Activated CD4-positive, alpha-beta T cell treated with anti-CD3 and anti-CD28 coated beads for 36 hours (primary cell): ENCODE measurements at regions not wholly inside any gene's neighbourhood (a gene's known extent, or its start where the extent isn't known, plus 50 kb on each side); places are given as distances from the start of the nearest gene placed in this dataset.

Experiments
- ATAC-seq: fragments of 200-7000 bp; cut with Tn5 transposase; one replicate; pipeline ENCODE4 v1.10.0; 2021; ENCODE audit warnings: mild to moderate bottlenecking, moderate library complexity
- CTCF ChIA-PET: fragments of 350-600 bp; sonication (Branson Sonifier 250); formaldehyde crosslinking; loops from one replicate; lab custom pipeline; 2021; ENCODE audit warnings: antibody characterized with exemption; lab: Charles Lee
- POLR2A ChIA-PET: fragments of 350-600 bp; sonication (Branson Sonifier 250); formaldehyde crosslinking; loops from one replicate; lab custom pipeline; 2021; ENCODE audit warnings: antibody characterized with exemption, inconsistent platforms; lab: Charles Lee
- DNase-seq: peaks from one replicate; pipeline ENCODE4 v3.0.0-alpha.2; 2020
- H3K27ac Mint-ChIP-seq: one replicate; pipeline ENCODE4 v1.8.0; 2021; ENCODE audit warnings: mixed read lengths
- H3K27me3 Mint-ChIP-seq: one replicate; pipeline ENCODE4 v1.8.0; 2021; ENCODE audit warnings: mixed read lengths
- H3K36me3 Mint-ChIP-seq: one replicate; pipeline ENCODE4 v1.8.0; 2021; ENCODE audit warnings: low read depth, mixed read lengths
- H3K4me1 Mint-ChIP-seq: one replicate; pipeline ENCODE4 v1.8.0; 2021; ENCODE audit warnings: mixed read lengths
- H3K4me3 Mint-ChIP-seq: one replicate; pipeline ENCODE4 v1.8.0; 2021; ENCODE audit warnings: mild to moderate bottlenecking, moderate library complexity, mixed read lengths
- H3K9me3 Mint-ChIP-seq: one replicate; pipeline ENCODE4 v1.8.0; 2021; ENCODE audit warnings: low read depth, mixed read lengths
- intact Hi-C, 2 experiments: fragments of 100-400 bp; cut with DNase I in 1 of 2; cut with micrococcal nuclease in 1 of 2; formaldehyde crosslinking; loops; one replicate each; pipeline versions ENCODE4 v1.14.2 to v1.15.1; 2022 to 2024; cut with DNase I, micrococcal nuclease

DNA sequence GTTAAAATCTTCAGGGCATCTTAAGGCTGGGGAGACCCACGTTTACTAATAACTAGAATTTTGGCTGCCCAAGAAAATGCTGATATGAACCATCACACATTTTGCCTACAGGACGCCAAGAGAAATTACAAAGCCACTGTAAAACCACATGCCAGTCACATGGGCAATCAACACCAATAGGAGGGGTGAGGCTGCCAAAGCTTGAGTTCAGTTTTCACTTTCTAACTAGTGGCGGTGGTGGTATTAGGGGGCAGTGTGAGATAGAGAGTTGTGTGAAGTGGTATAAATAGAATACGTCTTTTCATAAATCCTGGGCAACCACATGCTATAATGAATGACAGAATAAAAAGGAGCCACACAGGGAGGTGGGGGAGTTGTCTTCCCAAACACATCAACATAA, 147.3 kb downstream of the WNT5A start:
- ChIA-PET CTCF (no interaction called here), POLR2A (no interaction called here)
- Mint-ChIP-seq H3K27ac (no peak overlapping the region), H3K27me3 (peaks cover 3% of the 10 kb centered on the region), H3K9me3 (no peaks in the 10 kb centered on the region), H3K36me3 (no peaks in the 10 kb centered on the region), H3K4me3 (no peak overlapping the region), H3K4me1 (no peaks in the 10 kb centered on the region)
- intact Hi-C loops: no loop called here
- ATAC-seq: no peak
- DNase-seq: no peak

GRCh38 chr3:55339390-55339789, 147.7 kb downstream of the WNT5A start:
- Mint-ChIP-seq H3K9me3 (no peaks in the 10 kb centered on the region), H3K4me1 (no peaks in the 10 kb centered on the region), H3K4me3 (no peak overlapping the region), H3K27me3 (peaks cover 3% of the 10 kb centered on the region), H3K36me3 (no peaks in the 10 kb centered on the region), H3K27ac (no peak overlapping the region)
- DNase-seq: no peak
- ATAC-seq: no peak
- POLR2A ChIA-PET: no interaction called here
- intact Hi-C loops: no loop called here
- CTCF ChIA-PET: no interaction called here

- ChIA-PET POLR2A (no interaction called here), CTCF (no interaction called here)
- Mint-ChIP-seq H3K4me3 (no peak overlapping the region), H3K27me3 (no peaks in the 10 kb centered on the region), H3K9me3 (no peaks in the 10 kb centered on the region), H3K27ac (no peak overlapping the region), H3K36me3 (no peaks in the 10 kb centered on the region), H3K4me1 (no peaks in the 10 kb centered on the region)
- DNase-seq (no peak), ATAC-seq (no peak)
- intact Hi-C loops: no loop called here
These were observed 149.4 kb downstream of the WNT5A start for GRCh38 chr3:55337641-55338180.

DNA sequence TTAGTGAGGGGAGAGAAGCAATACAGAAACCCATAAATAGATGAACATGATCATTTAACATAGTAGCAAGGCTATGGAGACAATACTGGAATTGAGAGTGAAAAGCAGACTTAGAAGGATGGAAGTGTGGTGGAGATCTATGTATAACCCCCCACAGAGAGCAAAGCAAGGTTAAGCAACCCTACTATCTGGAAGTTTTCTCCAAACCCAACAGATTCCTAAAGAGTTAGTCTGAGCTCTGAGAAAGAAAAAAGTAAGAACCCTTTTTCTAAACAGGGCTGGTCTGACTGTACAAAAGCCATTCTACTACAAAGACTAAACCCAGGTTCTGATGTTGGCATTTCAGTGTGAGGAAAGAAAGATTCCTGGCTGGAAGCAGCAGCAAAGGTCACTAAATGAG, 153.2 kb downstream of the WNT5A start:
- DNase-seq (no peak), ATAC-seq (no peak)
- Mint-ChIP-seq H3K9me3 (peaks cover 3% of the 10 kb centered on the region), H3K27ac (no peak overlapping the region), H3K4me1 (no peaks in the 10 kb centered on the region), H3K36me3 (no peaks in the 10 kb centered on the region), H3K27me3 (no peaks in the 10 kb centered on the region), H3K4me3 (no peak overlapping the region)
- ChIA-PET CTCF (no interaction called here), POLR2A (no interaction called here)
- intact Hi-C loops: no loop called here

GRCh38 chr3:55333046-55333445, 154.1 kb downstream of the WNT5A start:
- POLR2A ChIA-PET: no interaction called here
- CTCF ChIA-PET: no interaction called here
- intact Hi-C loops: no loop called here
- H3K27me3 Mint-ChIP-seq: no peaks in the 10 kb centered on the region
- H3K9me3 Mint-ChIP-seq: peaks cover 3% of the 10 kb centered on the region
- DNase-seq: no peak
- H3K36me3 Mint-ChIP-seq: no peaks in the 10 kb centered on the region
- H3K4me1 Mint-ChIP-seq: no peaks in the 10 kb centered on the region
- ATAC-seq: no peak
- H3K27ac Mint-ChIP-seq: no peak overlapping the region
- H3K4me3 Mint-ChIP-seq: no peak overlapping the region

DNA sequence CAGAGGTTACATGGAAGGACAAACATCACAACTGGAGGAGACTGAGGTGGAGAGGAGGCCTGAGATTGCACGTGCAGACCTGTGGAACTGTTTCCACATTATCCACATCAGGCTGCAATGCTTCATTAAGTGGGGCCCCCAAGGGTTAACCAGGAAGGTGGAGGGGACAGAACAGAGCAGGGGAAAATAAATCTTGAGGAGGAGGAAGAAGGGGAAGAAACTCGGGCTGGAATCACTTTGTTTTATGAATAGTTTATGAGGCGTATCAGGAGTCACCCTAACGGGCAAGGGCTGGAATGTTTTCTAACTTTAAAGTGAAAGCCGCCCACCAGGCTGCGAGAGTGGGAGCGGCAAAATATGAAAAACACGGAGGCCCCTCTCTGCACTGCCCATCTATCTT, 154.9 kb downstream of the WNT5A start:
- intact Hi-C loops: no loop called here
- Mint-ChIP-seq H3K4me1 (no peaks in the 10 kb centered on the region), H3K9me3 (peaks cover 3% of the 10 kb centered on the region)

DNA sequence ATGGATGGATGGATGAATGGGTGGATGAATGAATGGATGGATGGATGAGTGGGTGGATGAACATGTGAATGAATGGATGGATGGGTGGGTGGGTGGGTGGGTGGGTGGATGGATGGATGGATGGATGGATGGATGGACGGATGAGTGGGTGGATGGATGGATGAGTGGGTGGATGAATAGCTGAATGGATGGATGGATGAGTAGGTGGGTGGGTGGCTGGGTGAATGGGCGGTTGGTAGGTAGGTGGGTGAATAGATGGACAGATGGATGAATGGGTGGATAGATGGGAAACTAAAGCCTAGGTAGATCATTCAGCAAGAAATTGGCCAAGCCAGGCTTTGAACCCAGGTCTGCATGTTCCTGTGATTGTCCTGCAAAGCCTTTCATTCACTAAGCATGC, 155.6 kb downstream of the WNT5A start:
- CTCF ChIA-PET: no interaction called here
- Mint-ChIP-seq H3K9me3 (peaks cover 3% of the 10 kb centered on the region), H3K27ac (no peak overlapping the region), H3K36me3 (no peaks in the 10 kb centered on the region), H3K27me3 (peaks cover 2% of the 10 kb centered on the region), H3K4me3 (no peak overlapping the region), H3K4me1 (no peaks in the 10 kb centered on the region)
- intact Hi-C loops: no loop called here
- ATAC-seq (no peak), DNase-seq (no peak)
- POLR2A ChIA-PET: no interaction called here

More for the DNA sequence above, 154.9 kb downstream of the WNT5A start:
- POLR2A ChIA-PET: no interaction called here
- no peak overlapping the region for H3K27ac Mint-ChIP-seq
- ATAC-seq (no peak), DNase-seq (no peak)
- no peaks in the 10 kb centered on the region for H3K36me3 Mint-ChIP-seq
- no peak overlapping the region for H3K4me3 Mint-ChIP-seq
- no peaks in the 10 kb centered on the region for H3K27me3 Mint-ChIP-seq
- CTCF ChIA-PET: no interaction called here

- no peak overlapping the region for H3K4me3 Mint-ChIP-seq
- no peaks in the 10 kb centered on the region for H3K36me3 Mint-ChIP-seq
- ChIA-PET POLR2A (no interaction called here), CTCF (no interaction called here)
- peaks cover 2% of the 10 kb centered on the region for H3K27me3 Mint-ChIP-seq
- H3K4me1 Mint-ChIP-seq: no peaks in the 10 kb centered on the region
- H3K9me3 Mint-ChIP-seq: peaks cover 3% of the 10 kb centered on the region
- intact Hi-C loops: no loop called here
- H3K27ac Mint-ChIP-seq: no peak overlapping the region
- ATAC-seq: no peak
- no peak for DNase-seq
These were observed 156.3 kb downstream of the WNT5A start for GRCh38 chr3:55330756-55331155.

GRCh38 chr3:55330355-55330754, 156.8 kb downstream of the WNT5A start:
- Mint-ChIP-seq H3K4me3 (no peak overlapping the region), H3K4me1 (no peaks in the 10 kb centered on the region), H3K27me3 (peaks cover 2% of the 10 kb centered on the region), H3K27ac (no peak overlapping the region), H3K36me3 (no peaks in the 10 kb centered on the region), H3K9me3 (peaks cover 3% of the 10 kb centered on the region)
- ChIA-PET POLR2A (no interaction called here), CTCF (no interaction called here)
- no peak for ATAC-seq
- intact Hi-C loops: no loop called here
- DNase-seq: no peak

DNA sequence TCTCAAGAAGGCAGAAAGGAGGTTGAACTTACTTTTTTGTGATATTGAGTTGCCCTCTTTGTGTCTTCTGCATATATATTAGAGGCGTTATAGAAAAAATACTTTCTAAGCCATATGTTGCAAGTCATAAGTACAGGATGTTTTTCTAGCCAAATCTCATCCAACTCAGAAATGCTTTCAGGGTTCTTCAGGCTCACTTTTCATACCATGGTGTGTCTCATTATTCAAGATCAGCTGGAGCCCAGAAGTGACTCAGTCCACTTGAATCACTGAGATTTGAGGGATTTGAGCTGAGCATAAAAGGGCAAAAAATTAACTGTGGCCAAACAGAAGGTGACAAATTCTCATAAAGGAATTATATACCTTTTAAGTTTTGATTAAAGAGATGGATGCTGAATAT, 157.3 kb downstream of the WNT5A start:
- intact Hi-C loops: no loop called here
- DNase-seq (no peak), ATAC-seq (no peak)
- no peak overlapping the region for H3K4me3 Mint-ChIP-seq
- H3K27ac Mint-ChIP-seq: no peak overlapping the region
- H3K4me1 Mint-ChIP-seq: no peaks in the 10 kb centered on the region
- CTCF ChIA-PET: no interaction called here
- peaks cover 2% of the 10 kb centered on the region for H3K27me3 Mint-ChIP-seq
- H3K36me3 Mint-ChIP-seq: no peaks in the 10 kb centered on the region
- H3K9me3 Mint-ChIP-seq: peaks cover 3% of the 10 kb centered on the region
- POLR2A ChIA-PET: no interaction called here

GRCh38 chr3:55327131-55327920, 159.8 kb downstream of the WNT5A start:
- no peaks in the 10 kb centered on the region for H3K4me1 Mint-ChIP-seq
- POLR2A ChIA-PET: no interaction called here

GRCh38 chr3:55322638-55323037, 164.5 kb downstream of the WNT5A start:
- Mint-ChIP-seq H3K4me3 (no peak overlapping the region), H3K27me3 (peaks cover 2% of the 10 kb centered on the region), H3K27ac (no peak overlapping the region), H3K9me3 (no peaks in the 10 kb centered on the region), H3K36me3 (no peaks in the 10 kb centered on the region), H3K4me1 (no peaks in the 10 kb centered on the region)
- ATAC-seq (no peak), DNase-seq (no peak)
- ChIA-PET POLR2A (no interaction called here), CTCF (no interaction called here)
- intact Hi-C loops: no loop called here

More at GRCh38 chr3:55327131-55327920, 159.8 kb downstream of the WNT5A start:
- Mint-ChIP-seq H3K27me3 (peaks cover 2% of the 10 kb centered on the region), H3K4me3 (no peak overlapping the region), H3K9me3 (peaks cover 3% of the 10 kb centered on the region), H3K36me3 (no peaks in the 10 kb centered on the region), H3K27ac (no peak overlapping the region)
- intact Hi-C loops: no loop called here
- CTCF ChIA-PET: no interaction called here
- ATAC-seq (no peak), DNase-seq (no peak)
